ENCODE measurements at regions not wholly inside any gene's neighbourhood (a gene's known extent, or its start where the extent isn't known, plus 50 kb on each side); places are given as distances from the start of the nearest gene placed in this dataset.

DNA sequence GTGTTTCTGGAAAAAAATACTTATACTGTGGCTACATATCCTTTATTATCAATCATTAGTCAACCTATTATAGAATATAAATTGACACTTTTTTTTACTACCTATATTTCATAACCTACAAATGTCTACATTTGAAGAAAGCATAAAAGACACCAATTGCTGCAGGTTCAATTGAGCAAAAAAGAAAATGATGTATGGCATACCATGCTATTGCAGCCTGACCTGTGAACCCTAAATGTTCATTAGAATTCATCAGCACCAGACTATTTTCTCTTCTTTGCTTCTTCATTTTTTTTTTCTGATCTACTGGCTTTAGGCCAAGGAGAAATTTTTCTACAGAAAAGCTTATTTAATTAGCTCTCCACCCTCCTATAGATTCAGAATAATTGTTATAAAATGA is 1628.2 kb upstream of the IGFBP7 start:
- Mint-ChIP-seq H3K27ac (no peak overlapping the region), H3K27me3 (ENCODE audit: insufficient read depth, low read depth, poor library complexity) (peaks cover 2% of the 10 kb centered on the region), H3K4me1 (peaks cover 5% of the 10 kb centered on the region; the same call in 2 of the 3 replicates), H3K36me3 (ENCODE audit: low read depth) (peaks cover 4% of the 10 kb centered on the region; the same call in 1 of the 3 replicates), H3K9me3 (peaks cover 5% of the 10 kb centered on the region), H3K4me3 (no peak overlapping the region)
- H3K4me2 ChIP-seq, result no peak overlapping the region
- no peaks in the 10 kb centered on the region for H3K4me1 ChIP-seq (ENCODE audit: insufficient read depth)
- DNase-seq (ENCODE audit: low spot score) (no peak), ATAC-seq (no peak)
- no peaks in the 10 kb centered on the region for H3F3A ChIP-seq (replicated peaks; ENCODE audit: low read depth)
- no peaks in the 10 kb centered on the region for H3K36me3 ChIP-seq (ENCODE audit: insufficient read depth)
- H3K27me3 ChIP-seq (ENCODE audit: insufficient read depth), result no peaks in the 10 kb centered on the region
- H4K20me1 ChIP-seq (replicated peaks; ENCODE audit: insufficient read depth), result no peaks in the 10 kb centered on the region
- TF ChIP-seq, protein P1, sequence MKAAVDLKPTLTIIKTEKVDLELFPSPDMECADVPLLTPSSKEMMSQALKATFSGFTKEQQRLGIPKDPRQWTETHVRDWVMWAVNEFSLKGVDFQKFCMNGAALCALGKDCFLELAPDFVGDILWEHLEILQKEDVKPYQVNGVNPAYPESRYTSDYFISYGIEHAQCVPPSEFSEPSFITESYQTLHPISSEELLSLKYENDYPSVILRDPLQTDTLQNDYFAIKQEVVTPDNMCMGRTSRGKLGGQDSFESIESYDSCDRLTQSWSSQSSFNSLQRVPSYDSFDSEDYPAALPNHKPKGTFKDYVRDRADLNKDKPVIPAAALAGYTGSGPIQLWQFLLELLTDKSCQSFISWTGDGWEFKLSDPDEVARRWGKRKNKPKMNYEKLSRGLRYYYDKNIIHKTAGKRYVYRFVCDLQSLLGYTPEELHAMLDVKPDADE (IDR thresholded peaks at IDR 0.05), result no peak
- TF ChIP-seq POLR2AphosphoS5 (IDR thresholded peaks at IDR 0.05; ENCODE audit: low read depth), result no peak
- TF ChIP-seq JUNB (IDR thresholded peaks at IDR 0.05; ENCODE audit: unreplicated experiment), result no peak
- no peak for TF ChIP-seq ZNF114 (CRISPR knock-in tag; IDR thresholded peaks at IDR 0.05)
- no peak for TF ChIP-seq EZH2 (IDR thresholded peaks at IDR 0.05; ENCODE audit: low read depth, unreplicated experiment)
- no peak for TF ChIP-seq ZNF331 (CRISPR knock-in tag; IDR thresholded peaks at IDR 0.05; ENCODE audit: low read depth)
- no peak for TF ChIP-seq NANOG (IDR thresholded peaks at IDR 0.05; ENCODE audit: borderline replicate concordance)
- no peak for TF ChIP-seq CTCF (conservative IDR thresholded peaks at IDR 0.05; ENCODE audit: low read depth in 2 of 2)
- no peak for TF ChIP-seq CREB1 (CRISPR knock-in tag; IDR thresholded peaks at IDR 0.05; ENCODE audit: low read depth)
- H2AFZ ChIP-seq, result no peak overlapping the region
- H3K9me2 ChIP-seq (ENCODE audit: insufficient read depth), result no peaks in the 10 kb centered on the region; the same call in 1 of the 2 replicates
- H3K4me3 ChIP-seq, result no peak overlapping the region
- H3K79me2 ChIP-seq (replicated peaks; ENCODE audit: insufficient read depth), result no peaks in the 10 kb centered on the region
- no peak overlapping the region for H3K27ac ChIP-seq (ENCODE audit: low read depth)

- H3K27ac Mint-ChIP-seq, result no peak overlapping the region
- TF ChIP-seq ZNF462 (CRISPR knock-in tag; IDR thresholded peaks at IDR 0.05), result no peak
- TF ChIP-seq EZH2phosphoT487 (IDR thresholded peaks at IDR 0.05; ENCODE audit: unreplicated experiment), result no peak
- TF ChIP-seq STAT1 (IDR thresholded peaks at IDR 0.05; ENCODE audit: unreplicated experiment), result no peak
- TF ChIP-seq ZNF114 (CRISPR knock-in tag; IDR thresholded peaks at IDR 0.05), result no peak
- TF ChIP-seq CREB1 (CRISPR knock-in tag; IDR thresholded peaks at IDR 0.05; ENCODE audit: low read depth), result no peak
These were observed 1624.0 kb upstream of the IGFBP7 start for GRCh38 chr4:58734030-58734674.

More at GRCh38 chr4:58734030-58734674, 1624.0 kb upstream of the IGFBP7 start:
- H3K4me2 ChIP-seq, result no peak overlapping the region
- no peak overlapping the region for H3K4me3 ChIP-seq
- peak overlapping the region; percentile 83 for H2AFZ ChIP-seq
- H3K27me3 ChIP-seq (ENCODE audit: insufficient read depth), result no peaks in the 10 kb centered on the region
- Mint-ChIP-seq H3K4me1 (no peaks in the 10 kb centered on the region), H3K36me3 (ENCODE audit: low read depth) (no peaks in the 10 kb centered on the region), H3K27me3 (ENCODE audit: insufficient read depth, low read depth, poor library complexity) (peaks cover 2% of the 10 kb centered on the region), H3K4me3 (no peak overlapping the region), H3K9me3 (no peaks in the 10 kb centered on the region)
- no peaks in the 10 kb centered on the region for H3F3A ChIP-seq (replicated peaks; ENCODE audit: low read depth)
- H3K79me2 ChIP-seq (replicated peaks; ENCODE audit: insufficient read depth), result no peaks in the 10 kb centered on the region
- H3K4me1 ChIP-seq (ENCODE audit: insufficient read depth), result no peaks in the 10 kb centered on the region
- no peak overlapping the region for H3K27ac ChIP-seq (ENCODE audit: low read depth)
- H4K20me1 ChIP-seq (replicated peaks; ENCODE audit: insufficient read depth), result no peaks in the 10 kb centered on the region
- no peaks in the 10 kb centered on the region for H3K9me2 ChIP-seq (ENCODE audit: insufficient read depth)
- DNase-seq (ENCODE audit: low spot score), result no peak
- H3K36me3 ChIP-seq (ENCODE audit: insufficient read depth), result no peaks in the 10 kb centered on the region
- no peak for ATAC-seq

Data from GM23338 (cell line).